ENCODE measurements at regions not wholly inside any gene's neighbourhood (a gene's known extent, or its start where the extent isn't known, plus 50 kb on each side); places are given as distances from the start of the nearest gene placed in this dataset.

DNA sequence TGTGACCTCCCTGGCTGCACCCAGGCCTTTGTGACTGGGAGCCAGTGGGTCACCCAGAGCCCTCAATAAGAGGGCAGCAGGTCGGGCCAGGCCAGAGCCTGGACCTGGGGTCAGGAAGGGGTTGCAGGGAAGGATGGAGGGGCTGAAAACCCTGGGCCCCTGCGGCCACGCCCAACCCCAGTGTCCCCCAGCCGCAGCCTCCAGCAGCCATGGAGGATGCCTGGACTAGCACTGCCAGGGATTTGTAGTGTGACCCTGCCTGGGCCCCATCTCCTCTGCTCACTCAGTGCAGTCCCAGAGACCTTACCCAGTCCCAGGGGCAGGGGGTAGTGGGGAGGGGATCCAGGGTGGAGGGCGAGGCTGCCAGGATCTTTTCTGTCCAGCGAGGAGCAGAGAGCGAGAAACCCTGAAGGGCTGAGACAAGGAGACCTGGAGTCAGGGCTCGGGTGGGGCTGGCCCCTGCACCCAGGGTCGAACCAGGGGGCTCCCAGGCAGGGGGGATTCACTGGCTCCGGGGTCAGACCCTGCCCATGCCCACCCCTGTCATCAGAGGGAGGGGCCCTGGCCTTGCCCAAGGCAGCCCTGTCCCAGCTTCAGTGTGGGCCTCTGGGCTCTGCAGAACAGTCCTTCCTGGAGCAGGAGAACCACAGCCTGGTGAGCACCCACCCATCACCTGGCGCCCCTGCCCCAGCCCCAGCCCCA, 187.5 kb downstream of the IGLL1 start:
- no peaks in the 10 kb centered on the region for H3K27me3 ChIP-seq (ENCODE audit: insufficient read depth, poor library complexity, severe bottlenecking)
- H3K9me3 ChIP-seq (ENCODE audit: severe bottlenecking), result no peaks in the 10 kb centered on the region
- no peak overlapping the region for H3K4me3 ChIP-seq (ENCODE audit: severe bottlenecking)
- H3K27ac ChIP-seq (ENCODE audit: poor library complexity, severe bottlenecking), result no peak overlapping the region
- DNase-seq (ENCODE audit: low spot score), result no peak
- TF ChIP-seq CTCF (IDR thresholded peaks at IDR 0.05; ENCODE audit: poor library complexity, severe bottlenecking), result no peak
- no peaks in the 10 kb centered on the region for H3K36me3 ChIP-seq (ENCODE audit: low read depth)
- no peak; the same call in 2 of the 3 replicates for ATAC-seq (ENCODE audit: low read depth)
- H3K4me1 ChIP-seq (ENCODE audit: insufficient read depth, poor library complexity, severe bottlenecking), result no peaks in the 10 kb centered on the region

DNA sequence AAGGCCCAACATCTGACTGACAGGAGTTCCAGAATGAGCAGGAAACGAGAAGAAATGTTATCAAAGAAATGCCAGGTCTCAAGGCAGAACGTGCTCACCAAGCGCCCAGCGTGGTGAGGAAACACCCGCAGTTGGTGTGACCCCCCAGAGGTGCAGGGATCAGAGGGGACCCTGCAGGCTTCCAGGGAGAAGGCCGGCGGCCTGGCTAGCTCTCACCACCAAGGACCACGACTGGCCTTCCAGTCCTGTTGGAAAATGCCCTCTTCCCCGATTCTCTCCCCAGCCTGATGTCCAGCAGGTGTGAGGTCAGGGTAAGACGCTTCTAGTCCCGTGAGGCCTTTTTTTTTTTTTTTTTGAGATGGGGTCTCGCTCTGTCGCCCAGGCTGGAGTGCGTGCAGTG, 189.1 kb downstream of the IGLL1 start:
- TF ChIP-seq CTCF (IDR thresholded peaks at IDR 0.05; ENCODE audit: poor library complexity, severe bottlenecking), result no peak
- Histone ChIP-seq H3K27me3 (ENCODE audit: insufficient read depth, poor library complexity, severe bottlenecking) (no peaks in the 10 kb centered on the region), H3K4me1 (ENCODE audit: insufficient read depth, poor library complexity, severe bottlenecking) (no peaks in the 10 kb centered on the region), H3K4me3 (ENCODE audit: severe bottlenecking) (no peak overlapping the region), H3K9me3 (ENCODE audit: severe bottlenecking) (no peaks in the 10 kb centered on the region), H3K36me3 (ENCODE audit: low read depth) (no peaks in the 10 kb centered on the region), H3K27ac (ENCODE audit: poor library complexity, severe bottlenecking) (no peak overlapping the region)
- DNase-seq (ENCODE audit: low spot score) (no peak), ATAC-seq (ENCODE audit: low read depth) (no peak)

- Histone ChIP-seq H3K4me1 (ENCODE audit: insufficient read depth, poor library complexity, severe bottlenecking) (no peaks in the 10 kb centered on the region), H3K4me3 (ENCODE audit: severe bottlenecking) (no peak overlapping the region), H3K36me3 (ENCODE audit: low read depth) (no peaks in the 10 kb centered on the region), H3K9me3 (ENCODE audit: severe bottlenecking) (no peaks in the 10 kb centered on the region), H3K27me3 (ENCODE audit: insufficient read depth, poor library complexity, severe bottlenecking) (no peaks in the 10 kb centered on the region), H3K27ac (ENCODE audit: poor library complexity, severe bottlenecking) (no peak overlapping the region)
- ATAC-seq (ENCODE audit: low read depth) (no peak), DNase-seq (ENCODE audit: low spot score) (no peak)
- no peak for TF ChIP-seq CTCF (IDR thresholded peaks at IDR 0.05; ENCODE audit: poor library complexity, severe bottlenecking)
These were observed 190.6 kb downstream of the IGLL1 start for GRCh38 chr22:23389271-23390071.

- no peak overlapping the region for H3K4me3 ChIP-seq (ENCODE audit: severe bottlenecking)
- no peaks in the 10 kb centered on the region for H3K36me3 ChIP-seq (ENCODE audit: low read depth)
- ATAC-seq (ENCODE audit: low read depth) (no peak), DNase-seq (ENCODE audit: low spot score) (no peak)
- no peak overlapping the region for H3K27ac ChIP-seq (ENCODE audit: poor library complexity, severe bottlenecking)
- no peaks in the 10 kb centered on the region for H3K27me3 ChIP-seq (ENCODE audit: insufficient read depth, poor library complexity, severe bottlenecking)
- no peak for TF ChIP-seq CTCF (IDR thresholded peaks at IDR 0.05; ENCODE audit: poor library complexity, severe bottlenecking)
- H3K9me3 ChIP-seq (ENCODE audit: severe bottlenecking), result no peaks in the 10 kb centered on the region
- no peaks in the 10 kb centered on the region for H3K4me1 ChIP-seq (ENCODE audit: insufficient read depth, poor library complexity, severe bottlenecking)
These were observed 191.6 kb downstream of the IGLL1 start for GRCh38 chr22:23388517-23388890.

Data from RWPE2 (cell line).